PC-9 (cell line): ENCODE measurements at regions not wholly inside any gene's neighbourhood (a gene's known extent, or its start where the extent isn't known, plus 50 kb on each side); places are given as distances from the start of the nearest gene placed in this dataset.

ENCODE experiments used
- CTCF ChIP-seq: fragments of 200-600 bp; sonication (generic); conservative IDR thresholded peaks from 2 replicates; pipeline ENCODE4 v1.6.1; 2017; ENCODE audit warnings: mixed run types, antibody characterized with exemption, mild to moderate bottlenecking, moderate library complexity
- EZH2 ChIP-seq: fragments of 200-600 bp; sonication (generic); IDR thresholded peaks from 2 replicates; pipeline ENCODE4 v1.8.0; 2017; ENCODE audit warnings: antibody characterized with exemption, low read depth

- no peak for TF ChIP-seq CTCF
- no peak for TF ChIP-seq EZH2
Measured at GRCh38 chrX:45954026-45954425, 591.2 kb downstream of the ZNF674 start.
